NCI-H82 treated with DMSO at 0.1 percent for 48 hours (cell line): ENCODE measurements at regions not wholly inside any gene's neighbourhood (a gene's known extent, or its start where the extent isn't known, plus 50 kb on each side); places are given as distances from the start of the nearest gene placed in this dataset.
A peak's percentile ranks its signal among the peaks of the same experiment; 100 is the strongest.
"Not testable (repeated sequence)": the region's sequence is repeated elsewhere in the genome, so short reads cannot be mapped to it uniquely, and the experiment has no call there.

Experiments
- DNase-seq: peaks from one replicate; lab custom pipeline; 2025; ENCODE audit not compliant: unreplicated experiment; lab: John Stamatoyannopoulos, UW

DNA sequence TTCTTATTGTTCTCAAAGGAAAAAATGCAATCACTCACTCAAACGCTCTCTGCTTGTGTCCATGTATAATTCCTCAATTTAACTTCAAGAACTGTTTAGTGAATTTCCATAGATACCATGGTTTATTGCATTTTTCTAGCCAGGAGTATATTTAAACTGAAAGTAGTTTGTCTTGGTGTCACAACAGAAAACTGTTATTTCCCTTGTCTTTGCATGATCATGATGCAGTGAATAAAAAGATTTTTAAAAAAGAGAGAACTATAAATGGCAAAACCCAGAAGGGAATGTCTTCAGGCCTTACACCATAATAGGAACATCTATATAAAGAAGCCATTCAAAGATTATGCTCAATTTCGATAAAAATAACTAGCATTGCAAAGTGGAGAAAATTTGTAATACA is 523.5 kb upstream of the ADGRL4 start:
- no peak for DNase-seq

- no peak for DNase-seq
Measured at GRCh38 chr1:79524126-79524525, 517.6 kb upstream of the ADGRL4 start.

DNA sequence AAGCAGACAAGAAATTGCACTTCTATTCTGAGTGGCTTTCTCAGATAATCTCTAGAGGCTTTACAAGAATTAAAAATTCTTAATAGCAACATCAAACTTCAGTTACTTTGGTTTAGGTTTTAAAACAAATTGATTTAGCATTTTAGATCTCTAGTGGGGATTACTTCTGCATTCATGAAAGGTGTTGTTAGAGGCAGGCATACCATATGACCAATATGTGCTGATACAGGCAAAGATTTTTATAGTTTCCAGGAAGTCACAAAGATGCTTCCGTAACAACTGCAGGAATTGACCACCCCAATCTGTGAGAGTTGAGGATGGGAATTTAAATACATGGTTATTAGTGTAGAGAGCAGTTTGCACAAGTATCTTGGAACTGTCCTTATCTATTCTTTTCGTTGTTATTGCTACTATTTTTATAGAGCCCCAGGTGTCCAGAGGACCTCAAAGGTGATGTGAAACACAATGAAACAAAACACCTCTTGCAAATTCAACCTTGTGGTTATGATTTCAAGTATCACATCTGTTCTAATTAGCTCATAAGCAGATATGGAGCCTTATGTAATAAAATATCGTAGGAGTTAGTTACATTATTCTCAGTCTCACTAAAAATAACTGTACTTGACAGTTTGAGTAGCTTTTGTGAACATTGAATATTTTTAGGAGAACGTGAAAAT is 512.7 kb upstream of the ADGRL4 start:
- DNase-seq: no peak

DNA sequence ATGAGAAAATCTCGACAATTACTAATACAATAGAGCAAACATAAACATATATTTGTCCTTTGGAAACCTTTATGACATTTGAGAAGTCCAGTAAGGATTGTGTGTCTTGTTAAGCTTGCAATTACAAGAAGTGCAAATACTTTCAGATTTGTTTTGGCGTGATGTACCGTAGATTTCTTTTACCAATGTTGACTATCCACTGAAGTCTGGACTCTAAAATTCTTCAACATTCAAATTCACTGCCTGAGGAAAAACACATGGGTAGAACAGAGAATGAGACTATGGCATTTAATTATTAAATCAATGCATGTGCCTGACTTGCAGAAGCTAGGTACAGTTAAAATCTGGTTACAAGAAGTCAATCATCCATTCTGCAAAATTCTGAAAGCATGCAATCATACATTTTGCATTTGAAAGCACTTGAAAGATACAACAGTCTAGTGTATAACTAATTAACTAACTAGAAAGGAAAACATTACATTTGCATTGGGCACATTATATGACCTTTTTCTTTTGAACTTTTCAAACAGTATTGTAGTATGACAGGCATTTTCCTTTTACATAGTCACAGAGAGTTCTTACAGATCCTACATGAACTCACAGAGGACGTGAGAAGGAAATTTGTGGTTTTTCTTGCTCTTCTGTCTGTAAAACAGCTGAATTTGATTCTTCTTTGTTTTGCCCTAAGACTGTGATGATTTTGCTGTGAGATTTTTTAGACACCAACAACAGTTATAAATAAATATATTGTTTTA is 511.1 kb upstream of the ADGRL4 start:
- no peak for DNase-seq

DNA sequence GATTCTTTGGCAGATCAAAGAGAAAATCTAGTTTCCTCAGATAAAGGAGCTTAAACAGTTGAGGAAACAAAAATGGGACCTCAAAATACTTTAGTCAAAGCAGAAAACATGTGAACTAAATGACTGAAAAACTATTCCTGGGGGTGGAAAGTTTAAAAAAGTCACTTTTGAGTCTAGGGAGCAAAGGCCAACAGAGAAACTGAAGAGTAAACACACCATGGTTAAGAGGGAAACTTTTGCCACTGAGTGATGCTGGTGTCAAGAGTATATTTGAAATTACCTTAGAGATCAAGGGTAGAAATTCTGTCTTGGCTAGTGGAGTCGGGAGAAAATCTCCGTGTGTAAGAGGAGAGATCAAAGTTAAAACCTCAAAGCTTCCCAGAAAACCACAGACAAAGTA is 501.2 kb upstream of the ADGRL4 start:
- DNase-seq: no peak

DNA sequence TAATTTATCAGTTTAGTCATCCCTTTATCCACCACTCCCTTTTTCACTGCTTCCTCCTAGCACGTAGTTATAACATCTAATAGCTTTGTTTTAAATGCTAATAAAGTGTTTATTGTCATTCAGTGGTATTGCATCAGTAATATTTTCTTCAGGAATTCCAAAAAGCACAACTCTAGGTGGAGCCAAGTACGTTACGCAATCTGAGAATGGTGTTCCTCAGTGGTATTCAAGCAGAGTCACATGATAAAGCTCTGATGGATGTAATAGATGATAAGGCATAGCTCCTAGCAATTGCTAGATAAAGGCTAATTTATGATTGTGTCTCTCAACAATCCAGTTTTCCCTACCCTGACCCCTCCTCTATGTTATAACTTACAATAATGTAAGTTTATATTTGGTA is 494.6 kb upstream of the ADGRL4 start:
- DNase-seq: no peak

GRCh38 chr1:79499541-79499940 is 493.0 kb upstream of the ADGRL4 start:
- DNase-seq: no peak

DNA sequence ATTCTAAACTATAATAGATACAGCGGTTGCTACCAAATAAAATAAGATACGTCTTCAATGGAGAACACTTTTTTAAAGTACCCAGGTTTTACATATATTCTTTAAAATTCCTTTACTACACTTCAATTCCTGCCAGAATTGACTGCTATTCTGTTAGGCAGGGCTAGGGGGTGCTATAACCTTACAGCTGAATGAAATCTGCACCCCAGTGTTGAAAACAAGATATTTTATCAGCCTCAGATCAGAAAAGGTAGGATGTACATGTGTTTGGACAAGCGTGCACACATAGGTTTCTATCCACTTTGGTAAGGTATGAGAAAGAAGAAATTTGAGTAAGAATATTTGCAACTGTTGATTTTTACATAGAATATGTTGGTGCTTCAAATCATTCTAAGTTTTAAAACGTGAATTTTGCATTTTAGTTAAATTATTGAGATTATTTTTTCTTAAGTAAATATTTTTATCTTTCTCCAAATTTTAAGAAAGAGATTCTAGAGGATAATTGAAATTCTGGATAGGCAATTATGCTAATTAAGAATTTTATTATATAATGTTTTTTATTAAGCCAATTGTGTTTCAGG is 490.8 kb upstream of the ADGRL4 start:
- peak; percentile 76 for DNase-seq

GRCh38 chr1:79496129-79496528 is 489.6 kb upstream of the ADGRL4 start:
- DNase-seq: no peak

GRCh38 chr1:79493702-79494101 is 487.2 kb upstream of the ADGRL4 start:
- not testable (repeated sequence) for DNase-seq

- not testable (repeated sequence) for DNase-seq
Measured at GRCh38 chr1:79488572-79489121, 482.1 kb upstream of the ADGRL4 start.

DNA sequence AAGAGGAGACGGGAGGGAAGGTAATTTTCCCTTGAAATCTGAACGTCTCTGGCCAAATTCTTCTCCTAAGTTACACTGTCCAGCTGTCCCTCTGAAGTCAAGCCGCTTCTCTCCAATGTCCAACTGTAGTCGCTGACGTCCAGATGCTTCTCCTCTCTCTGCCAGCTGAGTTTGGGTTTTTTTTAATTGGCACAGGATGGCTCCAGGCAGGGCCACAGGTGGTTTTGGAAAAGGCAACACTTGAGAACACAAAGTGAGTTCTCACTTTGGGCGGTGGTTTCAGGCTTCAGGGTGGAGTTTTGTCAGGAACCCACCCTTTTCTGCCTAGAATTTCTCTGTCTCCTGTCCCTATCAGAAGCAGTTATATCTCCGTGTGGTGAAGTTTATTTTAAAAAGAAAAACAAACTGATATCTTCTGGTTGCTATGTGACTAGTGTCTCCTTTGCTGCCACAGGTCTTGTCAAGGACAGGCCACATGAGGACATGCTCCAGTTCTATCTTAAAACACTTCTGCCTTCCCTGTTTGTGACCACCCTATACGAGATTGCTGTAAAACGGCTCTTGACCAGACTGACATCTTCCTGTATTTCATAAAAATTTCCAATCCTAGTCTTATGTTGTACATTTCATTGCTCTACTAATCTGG is 472.3 kb upstream of the ADGRL4 start:
- DNase-seq: no peak

GRCh38 chr1:79478160-79478559 is 471.6 kb upstream of the ADGRL4 start:
- no peak for DNase-seq

GRCh38 chr1:79472067-79472656 is 465.6 kb upstream of the ADGRL4 start:
- no peak for DNase-seq

DNA sequence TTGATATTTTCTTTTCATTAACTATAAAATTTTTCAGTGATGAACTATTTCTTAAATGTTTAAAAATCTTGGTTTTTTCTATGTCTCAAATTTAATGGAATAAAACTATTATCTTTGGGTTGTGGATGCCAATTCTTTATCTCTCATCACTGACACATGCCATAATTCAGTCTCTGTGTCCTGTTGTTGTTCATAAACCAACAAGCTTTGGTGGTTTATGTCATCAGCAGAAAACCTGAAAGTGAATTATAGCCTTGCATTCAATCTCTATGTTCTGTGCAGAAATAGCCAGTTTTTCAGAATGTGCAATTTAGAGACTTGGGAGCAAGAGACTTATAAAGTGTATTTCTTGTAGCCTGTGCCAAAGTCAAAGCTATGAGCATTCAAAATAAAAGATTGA is 462.6 kb upstream of the ADGRL4 start:
- no peak for DNase-seq

DNA sequence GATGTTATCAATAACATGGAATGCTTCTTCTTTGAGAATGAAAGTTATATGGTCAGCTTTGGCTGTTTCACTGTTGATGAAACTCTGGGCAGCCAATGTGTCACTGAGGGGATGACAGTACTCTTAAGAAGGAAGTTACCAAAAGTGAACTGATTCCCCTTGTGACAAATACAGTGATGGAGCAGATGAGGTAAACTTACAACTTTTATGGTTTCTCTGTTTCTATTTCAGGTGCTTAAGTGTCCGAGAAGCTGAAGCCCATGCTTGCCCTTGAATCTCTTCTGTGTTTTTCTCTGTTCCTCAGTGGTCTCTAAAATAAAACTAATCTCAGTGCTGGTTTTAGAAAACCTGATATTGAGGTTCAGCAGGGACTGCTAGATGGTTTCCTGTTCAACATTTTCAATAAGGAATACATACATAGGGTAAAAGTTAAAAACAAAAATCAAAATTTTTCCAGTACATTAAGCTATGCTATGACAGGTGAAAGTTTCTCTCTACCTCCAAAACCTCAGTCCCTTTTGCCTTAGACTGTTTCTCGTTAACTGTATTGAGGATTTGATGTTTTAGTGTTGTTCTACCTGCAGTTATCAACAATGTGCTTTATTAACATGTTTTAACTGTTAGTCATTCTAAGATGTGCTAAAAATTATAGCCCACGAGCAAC is 454.4 kb upstream of the ADGRL4 start:
- DNase-seq: no peak

- no peak for DNase-seq
Measured at GRCh38 chr1:79457562-79458224, 451.2 kb upstream of the ADGRL4 start.

- no peak for DNase-seq
Measured at GRCh38 chr1:79448426-79448825, 441.9 kb upstream of the ADGRL4 start.

DNA sequence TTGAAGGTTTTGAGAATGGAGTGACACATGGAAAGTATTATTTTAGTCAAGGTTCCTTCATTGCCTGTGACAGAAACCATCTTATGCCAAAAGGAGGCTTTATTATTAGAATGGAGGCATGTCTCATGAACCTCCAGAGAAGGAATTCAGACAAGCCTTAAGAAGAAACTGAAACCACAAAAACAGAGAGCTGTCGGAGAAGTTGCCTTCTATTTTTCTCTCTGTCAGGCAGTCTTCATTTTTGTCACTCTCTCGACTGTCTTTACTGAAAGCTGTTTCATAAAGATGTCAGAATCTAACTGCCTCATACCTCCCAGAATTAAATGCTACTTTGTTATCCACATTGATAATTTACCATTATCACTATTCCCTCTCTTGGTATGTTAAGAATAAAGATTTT is 434.7 kb upstream of the ADGRL4 start:
- no peak for DNase-seq

- DNase-seq: no peak
Measured at GRCh38 chr1:79437540-79437939, 431.0 kb upstream of the ADGRL4 start.
